HL-60 (cell line): ENCODE measurements at regions not wholly inside any gene's neighbourhood (a gene's known extent, or its start where the extent isn't known, plus 50 kb on each side); places are given as distances from the start of the nearest gene placed in this dataset.

ENCODE experiments used
- DNase-seq, 2 experiments: peaks; one replicate each; pipeline ENCODE4 v3.0.0-alpha.2; 2010 to 2020; ENCODE audit warnings: low read depth in 1 of 2, low spot score in 1 of 2
- H3K27ac ChIP-seq: fragments of 250-450 bp; sonication (Bioruptor Pico); replicated peaks from 2 replicates; pipeline ENCODE4 v1.5.1; 2020; ENCODE audit warnings: mild to moderate bottlenecking, moderate library complexity
- H3K27me3 ChIP-seq: fragments of 250-450 bp; sonication (Bioruptor Pico); 2 replicates; pipeline ENCODE4 v1.5.1; 2021; ENCODE audit warnings: mild to moderate bottlenecking, moderate library complexity; ENCODE audit not compliant: insufficient read depth, poor library complexity, severe bottlenecking
- H3K4me3 ChIP-seq: replicated peaks from 2 replicates; pipeline ENCODE4 v1.5.1; 2011; ENCODE audit warnings: mild to moderate bottlenecking, control low read depth, low read length; ENCODE audit not compliant: insufficient read depth
- GABPA ChIP-seq: IDR thresholded peaks from 2 replicates; pipeline ENCODE4 v1.6.1; 2012; ENCODE audit warnings: low read depth
- POLR2AphosphoS5 ChIP-seq: IDR thresholded peaks from 2 replicates; pipeline ENCODE4 v1.6.1; 2012; ENCODE audit warnings: low read depth
- SPI1 ChIP-seq: IDR thresholded peaks from 2 replicates; pipeline ENCODE4 v1.6.1; 2012; ENCODE audit warnings: low read depth, mild to moderate bottlenecking, borderline replicate concordance
- TF ChIP-seq, protein P1 (sequence below): IDR thresholded peaks from one replicate; pipeline ENCODE4 v1.5.1; 2011; ENCODE audit warnings: low read length, control low read depth, inconsistent platforms; ENCODE audit not compliant: insufficient read depth
- TF ChIP-seq, protein P2 (sequence below): IDR thresholded peaks from 2 replicates; pipeline ENCODE4 v1.6.1; 2012; ENCODE audit warnings: low read depth; ENCODE audit not compliant: insufficient replicate concordance

DNA sequence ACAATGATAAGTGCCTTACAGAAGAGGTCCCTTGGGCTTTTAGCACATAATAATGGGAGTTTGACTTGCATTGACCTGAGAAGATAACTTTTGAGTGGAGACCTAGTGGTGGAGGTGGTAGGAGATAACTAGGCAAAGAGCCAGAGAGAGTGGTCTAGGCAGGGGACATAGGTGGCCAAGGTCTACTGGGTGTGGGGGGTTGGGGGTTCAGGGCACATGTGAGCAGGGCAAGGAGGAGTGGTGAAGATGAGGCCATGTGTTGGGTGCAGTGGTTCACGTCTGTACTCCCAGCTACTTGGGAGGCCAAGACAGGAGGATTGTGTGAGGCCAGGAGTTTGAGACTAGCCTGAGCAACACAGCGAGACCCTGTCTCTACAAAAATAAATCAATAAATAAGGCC lies 74.3 kb upstream of the CTNNBL1 start:
- no peak overlapping the region for H3K27ac ChIP-seq
- DNase-seq, result no peak
- TF ChIP-seq, protein P1, sequence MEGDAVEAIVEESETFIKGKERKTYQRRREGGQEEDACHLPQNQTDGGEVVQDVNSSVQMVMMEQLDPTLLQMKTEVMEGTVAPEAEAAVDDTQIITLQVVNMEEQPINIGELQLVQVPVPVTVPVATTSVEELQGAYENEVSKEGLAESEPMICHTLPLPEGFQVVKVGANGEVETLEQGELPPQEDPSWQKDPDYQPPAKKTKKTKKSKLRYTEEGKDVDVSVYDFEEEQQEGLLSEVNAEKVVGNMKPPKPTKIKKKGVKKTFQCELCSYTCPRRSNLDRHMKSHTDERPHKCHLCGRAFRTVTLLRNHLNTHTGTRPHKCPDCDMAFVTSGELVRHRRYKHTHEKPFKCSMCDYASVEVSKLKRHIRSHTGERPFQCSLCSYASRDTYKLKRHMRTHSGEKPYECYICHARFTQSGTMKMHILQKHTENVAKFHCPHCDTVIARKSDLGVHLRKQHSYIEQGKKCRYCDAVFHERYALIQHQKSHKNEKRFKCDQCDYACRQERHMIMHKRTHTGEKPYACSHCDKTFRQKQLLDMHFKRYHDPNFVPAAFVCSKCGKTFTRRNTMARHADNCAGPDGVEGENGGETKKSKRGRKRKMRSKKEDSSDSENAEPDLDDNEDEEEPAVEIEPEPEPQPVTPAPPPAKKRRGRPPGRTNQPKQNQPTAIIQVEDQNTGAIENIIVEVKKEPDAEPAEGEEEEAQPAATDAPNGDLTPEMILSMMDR, result no peak
- TF ChIP-seq SPI1, result no peak
- TF ChIP-seq, protein P2, sequence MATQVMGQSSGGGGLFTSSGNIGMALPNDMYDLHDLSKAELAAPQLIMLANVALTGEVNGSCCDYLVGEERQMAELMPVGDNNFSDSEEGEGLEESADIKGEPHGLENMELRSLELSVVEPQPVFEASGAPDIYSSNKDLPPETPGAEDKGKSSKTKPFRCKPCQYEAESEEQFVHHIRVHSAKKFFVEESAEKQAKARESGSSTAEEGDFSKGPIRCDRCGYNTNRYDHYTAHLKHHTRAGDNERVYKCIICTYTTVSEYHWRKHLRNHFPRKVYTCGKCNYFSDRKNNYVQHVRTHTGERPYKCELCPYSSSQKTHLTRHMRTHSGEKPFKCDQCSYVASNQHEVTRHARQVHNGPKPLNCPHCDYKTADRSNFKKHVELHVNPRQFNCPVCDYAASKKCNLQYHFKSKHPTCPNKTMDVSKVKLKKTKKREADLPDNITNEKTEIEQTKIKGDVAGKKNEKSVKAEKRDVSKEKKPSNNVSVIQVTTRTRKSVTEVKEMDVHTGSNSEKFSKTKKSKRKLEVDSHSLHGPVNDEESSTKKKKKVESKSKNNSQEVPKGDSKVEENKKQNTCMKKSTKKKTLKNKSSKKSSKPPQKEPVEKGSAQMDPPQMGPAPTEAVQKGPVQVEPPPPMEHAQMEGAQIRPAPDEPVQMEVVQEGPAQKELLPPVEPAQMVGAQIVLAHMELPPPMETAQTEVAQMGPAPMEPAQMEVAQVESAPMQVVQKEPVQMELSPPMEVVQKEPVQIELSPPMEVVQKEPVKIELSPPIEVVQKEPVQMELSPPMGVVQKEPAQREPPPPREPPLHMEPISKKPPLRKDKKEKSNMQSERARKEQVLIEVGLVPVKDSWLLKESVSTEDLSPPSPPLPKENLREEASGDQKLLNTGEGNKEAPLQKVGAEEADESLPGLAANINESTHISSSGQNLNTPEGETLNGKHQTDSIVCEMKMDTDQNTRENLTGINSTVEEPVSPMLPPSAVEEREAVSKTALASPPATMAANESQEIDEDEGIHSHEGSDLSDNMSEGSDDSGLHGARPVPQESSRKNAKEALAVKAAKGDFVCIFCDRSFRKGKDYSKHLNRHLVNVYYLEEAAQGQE, result no peak
- no peak for TF ChIP-seq POLR2AphosphoS5
- no peak for TF ChIP-seq GABPA
- H3K27me3 ChIP-seq, result no peaks in the 10 kb centered on the region
- H3K4me3 ChIP-seq, result no peak overlapping the region

DNA sequence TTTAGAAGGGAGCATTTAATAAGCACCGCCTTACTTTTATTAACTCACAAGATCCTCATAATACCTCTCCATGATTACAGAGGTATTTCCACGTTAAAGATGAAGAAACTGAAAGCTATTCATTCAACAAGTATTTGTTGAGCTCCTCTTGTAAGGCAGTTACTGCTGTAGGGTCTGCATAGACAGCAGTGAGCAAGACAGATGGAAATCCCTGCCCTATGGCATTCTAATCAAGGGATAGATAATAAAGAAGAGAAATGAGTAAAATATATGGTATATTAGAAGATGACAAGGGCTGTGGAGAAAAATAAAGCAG lies 77.8 kb upstream of the CTNNBL1 start:
- no peak for DNase-seq
- TF ChIP-seq, protein P1, result no peak
- TF ChIP-seq, protein P2, result no peak
- TF ChIP-seq POLR2AphosphoS5 (no peak), SPI1 (no peak), GABPA (no peak)
- no peak overlapping the region for H3K4me3 ChIP-seq

DNA sequence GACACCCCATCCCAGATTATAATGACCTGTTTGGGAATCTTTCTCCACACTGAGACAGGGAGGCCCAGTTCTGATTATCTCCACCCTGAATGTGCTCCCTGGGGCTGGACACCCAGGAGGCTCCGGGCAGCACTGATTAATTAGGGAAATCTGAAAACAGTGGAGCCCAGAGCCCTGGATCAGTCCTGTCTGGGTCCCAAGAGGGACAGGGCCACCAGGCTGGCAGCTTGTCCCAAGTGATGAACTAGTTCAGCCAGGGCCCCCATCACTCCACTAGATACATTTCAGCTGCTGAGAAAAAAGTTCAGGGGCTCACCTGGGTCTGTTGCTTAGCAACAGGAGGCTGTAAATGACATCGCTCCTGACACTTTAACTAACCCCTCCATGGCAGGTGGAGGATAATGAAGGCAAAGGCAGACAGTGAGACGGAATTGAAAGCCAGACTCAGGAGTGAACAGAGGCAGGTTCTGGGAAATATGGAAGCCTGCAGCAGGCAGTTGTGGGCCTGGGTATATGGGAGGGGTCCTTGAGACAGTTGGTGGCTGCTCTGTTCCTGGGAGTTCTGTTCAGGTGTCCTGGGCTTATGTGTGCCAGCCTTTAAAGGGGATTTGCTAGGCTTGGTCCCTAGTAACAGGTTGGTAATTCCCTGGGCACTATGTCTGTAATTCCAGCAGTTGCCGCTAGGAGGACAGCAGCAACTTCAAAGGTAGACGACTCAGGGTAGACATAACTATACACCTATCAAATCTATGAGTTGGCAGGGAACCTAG lies 78.3 kb upstream of the CTNNBL1 start:
- TF ChIP-seq, protein P1, result peak; percentile 82
- TF ChIP-seq GABPA, result no peak
- Histone ChIP-seq H3K27ac (no peak overlapping the region), H3K4me3 (no peak overlapping the region), H3K27me3 (no peaks in the 10 kb centered on the region)
- peak; percentile 3 to 25 for DNase-seq

More for the DNA sequence above, 77.8 kb upstream of the CTNNBL1 start:
- Histone ChIP-seq H3K27me3 (no peaks in the 10 kb centered on the region), H3K27ac (no peak overlapping the region)

DNA sequence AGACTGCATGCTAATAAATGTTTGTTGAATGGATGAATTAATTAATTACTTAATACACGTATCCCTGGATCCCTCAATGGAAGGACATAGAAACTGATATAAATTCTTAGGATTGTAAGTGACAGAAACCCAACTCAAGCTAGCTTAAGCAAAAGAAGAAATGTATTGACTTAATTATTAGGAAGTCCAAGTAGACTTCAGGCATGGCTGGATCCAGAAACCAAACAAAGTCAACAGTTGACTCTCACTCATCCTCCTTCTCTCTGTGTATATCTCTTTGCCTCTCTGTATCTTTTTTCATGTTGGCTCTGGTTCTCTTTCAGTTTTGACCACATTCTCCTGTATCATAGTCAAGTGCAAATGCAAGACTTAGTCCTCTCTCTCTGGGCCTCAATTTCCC lies 82.0 kb upstream of the CTNNBL1 start:
- TF ChIP-seq, protein P1, result no peak
- no peak for TF ChIP-seq POLR2AphosphoS5
- TF ChIP-seq, protein P2, result no peak
- no peak for TF ChIP-seq GABPA
- TF ChIP-seq SPI1, result no peak
- DNase-seq, result no peak
- H3K27ac ChIP-seq, result no peak overlapping the region
- no peak overlapping the region for H3K4me3 ChIP-seq
- no peaks in the 10 kb centered on the region for H3K27me3 ChIP-seq
